ENCODE measurements at regions not wholly inside any gene's neighbourhood (a gene's known extent, or its start where the extent isn't known, plus 50 kb on each side); places are given as distances from the start of the nearest gene placed in this dataset.

- CTCF ChIA-PET, result no interaction called here
- H3K4me3 ChIP-seq (ENCODE audit: control extremely low read depth in 1 of 5, extremely low read depth in 1 of 5, insufficient read depth in 1 of 5, low read depth in 2 of 5, low read length in 4 of 5), result no peak overlapping the region
- peaks cover 0 to 2% (median 0%) of the 10 kb centered on the region in 3 donors for H3K9me3 ChIP-seq (ENCODE audit: control extremely low read depth in 1 of 3, control insufficient read depth in 2 of 3, insufficient read depth in 1 of 3, low read length in 2 of 3)
- H3K4me1 ChIP-seq (ENCODE audit: control insufficient read depth in 2 of 2, insufficient read depth in 2 of 2, low read length in 2 of 2), result no peaks in the 10 kb centered on the region
- H3K4me2 ChIP-seq (replicated peaks; ENCODE audit: low read depth, low read length, poor library complexity, severe bottlenecking), result no peak overlapping the region
- no peak for DNase-seq
- H2AFZ ChIP-seq (ENCODE audit: insufficient read depth, low read depth, low read length, poor library complexity, severe bottlenecking), result no peak overlapping the region
- 90% methylated on average over 4 of the region's 5 CpGs for WGBS (ENCODE audit: insufficient coverage)
- no peak for ATAC-seq (ENCODE audit: low read depth)
- no peaks in the 10 kb centered on the region for H3K27me3 ChIP-seq (replicated peaks in 1 of 4; ENCODE audit: control extremely low read depth in 1 of 4, control insufficient read depth in 3 of 4, insufficient read depth in 4 of 4, low read length in 3 of 4)
- no peaks in the 10 kb centered on the region for H3K79me2 ChIP-seq (ENCODE audit: control insufficient read depth, insufficient read depth, low read length)
- intact Hi-C loops (cut with micrococcal nuclease), result no loop called here
- Mint-ChIP-seq H3K4me3 (no peak overlapping the region), H3K27ac (no peak overlapping the region), H3K9me3 (ENCODE audit: insufficient read depth) (no peaks in the 10 kb centered on the region), H3K4me1 (no peaks in the 10 kb centered on the region), H3K27me3 (no peaks in the 10 kb centered on the region)
- H3K36me3 ChIP-seq (replicated peaks in 1 of 2; ENCODE audit: control extremely low read depth in 1 of 2, control insufficient read depth in 1 of 2, extremely low read depth in 1 of 2, insufficient read depth in 2 of 2, low read length in 1 of 2), result no peaks in the 10 kb centered on the region
- TF ChIP-seq EZH2 (IDR thresholded peaks at IDR 0.05; ENCODE audit: borderline replicate concordance, insufficient read depth, low read depth, low read length, poor library complexity, severe bottlenecking) (no peak), CTCF (IDR thresholded peaks at IDR 0.05) (no peak)
- H3K9ac ChIP-seq (ENCODE audit: low read length), result no peak overlapping the region
- H3K27ac ChIP-seq (ENCODE audit: low read length in 2 of 2), result no peak overlapping the region
- H4K20me1 ChIP-seq (ENCODE audit: control insufficient read depth, insufficient read depth, low read length, poor library complexity, severe bottlenecking), result no peaks in the 10 kb centered on the region
- POLR2A ChIA-PET, result no interaction called here
Observed at GRCh38 chr2:60249879-60250278, 303.6 kb downstream of the BCL11A start.

GRCh38 chr2:60247471-60247870, 306.0 kb downstream of the BCL11A start:
- H3K27me3 ChIP-seq (replicated peaks in 1 of 4; ENCODE audit: control extremely low read depth in 1 of 4, control insufficient read depth in 3 of 4, insufficient read depth in 4 of 4, low read length in 3 of 4), result no peaks in the 10 kb centered on the region
- no peak overlapping the region for H3K27ac Mint-ChIP-seq
- intact Hi-C loops (cut with micrococcal nuclease), result no loop called here
- ATAC-seq (ENCODE audit: low read depth) (no peak), DNase-seq (no peak)
- H3K79me2 ChIP-seq (ENCODE audit: control insufficient read depth, insufficient read depth, low read length), result no peaks in the 10 kb centered on the region
- POLR2A ChIA-PET, result no interaction called here
- TF ChIP-seq CTCF (IDR thresholded peaks at IDR 0.05) (no peak), EZH2 (IDR thresholded peaks at IDR 0.05; ENCODE audit: borderline replicate concordance, insufficient read depth, low read depth, low read length, poor library complexity, severe bottlenecking) (no peak)
- no peak overlapping the region for H2AFZ ChIP-seq (ENCODE audit: insufficient read depth, low read depth, low read length, poor library complexity, severe bottlenecking)
- H3K27ac ChIP-seq (ENCODE audit: low read length in 2 of 2), result no peak overlapping the region
- H3K9ac ChIP-seq (ENCODE audit: low read length), result no peak overlapping the region
- H3K9me3 ChIP-seq (ENCODE audit: control extremely low read depth in 1 of 3, control insufficient read depth in 2 of 3, insufficient read depth in 1 of 3, low read length in 2 of 3), result peaks cover 0 to 4% (median 3%) of the 10 kb centered on the region in 3 donors
- H3K4me1 Mint-ChIP-seq, result no peaks in the 10 kb centered on the region
- no peaks in the 10 kb centered on the region for H3K9me3 Mint-ChIP-seq (ENCODE audit: insufficient read depth)
- WGBS (ENCODE audit: insufficient coverage), result 95% methylated on average over 3 of the region's 9 CpGs
- H3K36me3 ChIP-seq (replicated peaks in 1 of 2; ENCODE audit: control extremely low read depth in 1 of 2, control insufficient read depth in 1 of 2, extremely low read depth in 1 of 2, insufficient read depth in 2 of 2, low read length in 1 of 2), result no peaks in the 10 kb centered on the region
- CTCF ChIA-PET, result no interaction called here
- no peak overlapping the region for H3K4me3 ChIP-seq (ENCODE audit: control extremely low read depth in 1 of 5, extremely low read depth in 1 of 5, insufficient read depth in 1 of 5, low read depth in 2 of 5, low read length in 4 of 5)
- H3K4me1 ChIP-seq (ENCODE audit: control insufficient read depth in 2 of 2, insufficient read depth in 2 of 2, low read length in 2 of 2), result no peaks in the 10 kb centered on the region
- no peak overlapping the region for H3K4me2 ChIP-seq (replicated peaks; ENCODE audit: low read depth, low read length, poor library complexity, severe bottlenecking)
- no peaks in the 10 kb centered on the region for H3K27me3 Mint-ChIP-seq
- no peak overlapping the region for H3K4me3 Mint-ChIP-seq
- no peaks in the 10 kb centered on the region for H4K20me1 ChIP-seq (ENCODE audit: control insufficient read depth, insufficient read depth, low read length, poor library complexity, severe bottlenecking)
